ENCODE measurements at regions not wholly inside any gene's neighbourhood (a gene's known extent, or its start where the extent isn't known, plus 50 kb on each side); places are given as distances from the start of the nearest gene placed in this dataset.
"Not testable (repeated sequence)": the region's sequence is repeated elsewhere in the genome, so short reads cannot be mapped to it uniquely, and the experiment has no call there.

- no peak for DNase-seq (ENCODE audit: extremely low read depth in 1 of 2, low read depth in 1 of 2)
These were observed 224.2 kb upstream of the IRS2 start for GRCh38 chr13:110010404-110011138.

GRCh38 chr13:110008816-110009215 lies 222.4 kb upstream of the IRS2 start:
- DNase-seq (ENCODE audit: extremely low read depth in 1 of 2, low read depth in 1 of 2): no peak

- DNase-seq (ENCODE audit: extremely low read depth in 1 of 2, low read depth in 1 of 2): no peak
These were observed 219.9 kb upstream of the IRS2 start for GRCh38 chr13:110006304-110006703.

GRCh38 chr13:110005563-110005962 lies 219.2 kb upstream of the IRS2 start:
- no peak for DNase-seq (ENCODE audit: extremely low read depth in 1 of 2, low read depth in 1 of 2)

GRCh38 chr13:110004814-110005213 lies 218.4 kb upstream of the IRS2 start:
- DNase-seq (ENCODE audit: extremely low read depth in 1 of 2, low read depth in 1 of 2): no peak

- DNase-seq (ENCODE audit: extremely low read depth in 1 of 2, low read depth in 1 of 2): no peak
These were observed 215.4 kb upstream of the IRS2 start for GRCh38 chr13:110001670-110002275.

- no peak for DNase-seq (ENCODE audit: extremely low read depth in 1 of 2, low read depth in 1 of 2)
These were observed 214.4 kb upstream of the IRS2 start for GRCh38 chr13:110000534-110001345.

GRCh38 chr13:109999659-110000533 lies 213.5 kb upstream of the IRS2 start:
- DNase-seq (ENCODE audit: extremely low read depth in 1 of 2, low read depth in 1 of 2): no peak

- no peak for DNase-seq (ENCODE audit: extremely low read depth in 1 of 2, low read depth in 1 of 2)
These were observed 212.5 kb upstream of the IRS2 start for GRCh38 chr13:109998684-109999533.

- no peak for DNase-seq (ENCODE audit: extremely low read depth in 1 of 2, low read depth in 1 of 2)
These were observed 211.7 kb upstream of the IRS2 start for GRCh38 chr13:109998037-109998436.

- DNase-seq (ENCODE audit: extremely low read depth in 1 of 2, low read depth in 1 of 2): not testable (repeated sequence)
These were observed 210.7 kb upstream of the IRS2 start for GRCh38 chr13:109997056-109997595.

- no peak for DNase-seq (ENCODE audit: extremely low read depth in 1 of 2, low read depth in 1 of 2)
These were observed 210.1 kb upstream of the IRS2 start for GRCh38 chr13:109996404-109996960.

- no peak for DNase-seq (ENCODE audit: extremely low read depth in 1 of 2, low read depth in 1 of 2)
These were observed 209.2 kb upstream of the IRS2 start for GRCh38 chr13:109995578-109995977.

GRCh38 chr13:109990296-109990695 lies 203.9 kb upstream of the IRS2 start:
- no peak for DNase-seq (ENCODE audit: extremely low read depth in 1 of 2, low read depth in 1 of 2)

- DNase-seq (ENCODE audit: extremely low read depth in 1 of 2, low read depth in 1 of 2): no peak
These were observed 203.3 kb upstream of the IRS2 start for GRCh38 chr13:109989686-109990085.

- DNase-seq (ENCODE audit: extremely low read depth in 1 of 2, low read depth in 1 of 2): no peak
These were observed 202.8 kb upstream of the IRS2 start for GRCh38 chr13:109989155-109989554.

GRCh38 chr13:109986851-109987250 lies 200.5 kb upstream of the IRS2 start:
- DNase-seq (ENCODE audit: extremely low read depth in 1 of 2, low read depth in 1 of 2): no peak

GRCh38 chr13:109985871-109986450 lies 199.6 kb upstream of the IRS2 start:
- no peak for DNase-seq (ENCODE audit: extremely low read depth in 1 of 2, low read depth in 1 of 2)

GRCh38 chr13:109983447-109983846 lies 197.1 kb upstream of the IRS2 start:
- no peak for DNase-seq (ENCODE audit: extremely low read depth in 1 of 2, low read depth in 1 of 2)

All from stimulated activated CD8-positive, alpha-beta memory T cell treated with anti-CD3 and anti-CD28 coated beads, Interleukin-7, amount 100 ng/mL, for 48 hours (primary cell).